Neuronal stem cell (in vitro differentiated cells): ENCODE measurements at regions not wholly inside any gene's neighbourhood (a gene's known extent, or its start where the extent isn't known, plus 50 kb on each side); places are given as distances from the start of the nearest gene placed in this dataset.
"Not testable (repeated sequence)": the region's sequence is repeated elsewhere in the genome, so short reads cannot be mapped to it uniquely, and the experiment has no call there.

Source experiments
- DNase-seq: peaks from one replicate; pipeline ENCODE4 v3.0.0-alpha.2; 2013; ENCODE audit warnings: low spot score
- H2AFZ ChIP-seq: one replicate; pipeline ENCODE4 v1.6.1; 2013; ENCODE audit warnings: mild to moderate bottlenecking, low read length, inconsistent platforms
- H2AK5ac ChIP-seq: 2 replicates; pipeline ENCODE4 v1.6.1; 2013; ENCODE audit warnings: low read depth, mild to moderate bottlenecking, inconsistent platforms, low read length, moderate library complexity, mixed read lengths
- H2BK120ac ChIP-seq: 2 replicates; pipeline ENCODE4 v1.6.1; 2013; ENCODE audit warnings: low read depth, mild to moderate bottlenecking, inconsistent platforms, low read length, moderate library complexity, mixed read lengths
- H2BK12ac ChIP-seq: one replicate; pipeline ENCODE4 v1.6.1; 2013; ENCODE audit warnings: low read length, inconsistent platforms
- H2BK15ac ChIP-seq: 2 replicates; pipeline ENCODE4 v1.6.1; 2013; ENCODE audit warnings: mild to moderate bottlenecking, low read length, inconsistent platforms, mixed read lengths
- H2BK5ac ChIP-seq: one replicate; pipeline ENCODE4 v1.6.1; 2013; ENCODE audit warnings: inconsistent platforms, mild to moderate bottlenecking, low read length, moderate library complexity
- H3K14ac ChIP-seq: one replicate; pipeline ENCODE4 v1.6.1; 2013; ENCODE audit warnings: low read length, inconsistent platforms
- H3K18ac ChIP-seq: 2 replicates; pipeline ENCODE4 v1.6.1; 2013; ENCODE audit warnings: low read length, inconsistent platforms
- H3K23ac ChIP-seq: 2 replicates; pipeline ENCODE4 v1.6.1; 2013; ENCODE audit warnings: low read depth, mild to moderate bottlenecking, mixed read lengths, low read length, inconsistent platforms; ENCODE audit not compliant: poor library complexity
- H3K27ac ChIP-seq: replicated peaks from 3 replicates; pipeline ENCODE4 v1.5.1; 2013; ENCODE audit warnings: low read length, inconsistent platforms
- H3K27me3 ChIP-seq, 3 experiments: 2 replicates each; pipeline ENCODE4 v1.6.1; 2013; ENCODE audit warnings: low read length in 3 of 3, mild to moderate bottlenecking in 2 of 3, inconsistent platforms in 1 of 3, low read depth in 1 of 3, mixed read lengths in 1 of 3, moderate library complexity in 1 of 3; ENCODE audit not compliant: control insufficient read depth in 3 of 3, insufficient read depth in 3 of 3
- H3K36me3 ChIP-seq, 2 donors: replicated peaks in 1 of 2; 2 replicates each; pipeline ENCODE4 v1.6.1; 2013; ENCODE audit warnings: low read length in 2 of 2; ENCODE audit not compliant: control insufficient read depth in 2 of 2, insufficient read depth in 2 of 2
- H3K4ac ChIP-seq: 2 replicates; pipeline ENCODE4 v1.6.1; 2013; ENCODE audit warnings: inconsistent platforms, mild to moderate bottlenecking, low read length, moderate library complexity
- H3K4me1 ChIP-seq, 2 donors: 1 replicate in 1 of 2; 2 replicates in 1 of 2; pipeline ENCODE4 v1.6.1; 2013; ENCODE audit warnings: low read length in 2 of 2, low read depth in 1 of 2; ENCODE audit not compliant: control insufficient read depth in 2 of 2, insufficient read depth in 1 of 2
- H3K4me2 ChIP-seq: one replicate; pipeline ENCODE4 v1.6.1; 2013; ENCODE audit warnings: mild to moderate bottlenecking, low read length, inconsistent platforms; ENCODE audit not compliant: insufficient read depth, poor library complexity, severe bottlenecking
- H3K4me3 ChIP-seq, 2 donors: 2 replicates each; pipeline ENCODE4 v1.5.1; 2013; ENCODE audit warnings: low read length in 2 of 2, mild to moderate bottlenecking in 2 of 2, inconsistent platforms in 1 of 2, moderate library complexity in 1 of 2
- H3K79me1 ChIP-seq: one replicate; pipeline ENCODE4 v1.6.1; 2013; ENCODE audit warnings: low read depth, mild to moderate bottlenecking, inconsistent platforms, low read length, moderate library complexity
- H3K9ac ChIP-seq: one replicate; pipeline ENCODE4 v1.6.1; 2013; ENCODE audit warnings: mild to moderate bottlenecking, low read depth, low read length, inconsistent platforms; ENCODE audit not compliant: poor library complexity
- H3K9me3 ChIP-seq, 2 donors: replicated peaks in 1 of 2; 2 replicates each; pipeline versions ENCODE3 to v1.6.1; 2013; ENCODE audit warnings: low read length in 2 of 2, mild to moderate bottlenecking in 2 of 2, inconsistent platforms in 1 of 2, low read depth in 1 of 2, mixed read lengths in 1 of 2, moderate library complexity in 1 of 2; ENCODE audit not compliant: control insufficient read depth in 2 of 2, insufficient read depth in 1 of 2
- H4K8ac ChIP-seq: one replicate; pipeline ENCODE4 v1.6.1; 2013; ENCODE audit warnings: low read depth, mild to moderate bottlenecking, inconsistent platforms, low read length, moderate library complexity
- H4K91ac ChIP-seq: one replicate; pipeline ENCODE4 v1.6.1; 2013; ENCODE audit warnings: low read length, low read depth, mild to moderate bottlenecking, inconsistent platforms; ENCODE audit not compliant: poor library complexity
- WGBS, 2 donors: extraction: QIAGEN DNeasy Blood & Tissue Kit; methylation state at CpG; one replicate each; pipeline ENCODE4 v1.1.7; 2013; ENCODE audit warnings: missing lambda C conversion rate in 2 of 2, mixed read lengths in 1 of 2; ENCODE audit not compliant: insufficient read length in 2 of 2, insufficient replicate concordance in 1 of 2; ENCODE audit errors: extremely low coverage in 2 of 2; 5-methylcytosine and 5-hydroxymethylcytosine counted together

DNA sequence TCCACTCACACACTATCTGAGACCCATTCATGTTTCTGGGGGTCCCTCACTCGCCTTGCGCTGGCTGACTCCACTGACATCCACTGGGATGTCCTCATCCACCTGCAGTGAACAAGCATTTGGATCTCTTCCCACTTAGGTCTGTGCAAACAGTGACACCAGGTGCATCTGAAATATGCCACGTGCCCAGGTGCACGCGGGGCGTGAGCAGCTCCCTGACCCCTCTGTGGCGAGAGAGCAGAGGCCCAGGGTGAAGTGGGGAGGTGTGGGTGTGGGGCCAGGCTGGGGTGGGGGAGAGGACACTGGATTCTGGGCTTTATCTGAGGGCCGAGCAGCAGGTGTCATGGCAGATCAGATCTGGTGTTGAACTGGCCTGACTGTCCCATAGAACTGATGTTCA is 85.4 kb upstream of the LPCAT1 start:
- H4K91ac ChIP-seq, H3K4me3 ChIP-seq, H2BK12ac ChIP-seq, H3K4ac ChIP-seq, H3K4me2 ChIP-seq, H2BK5ac ChIP-seq, H2BK120ac ChIP-seq, H4K8ac ChIP-seq, H2AK5ac ChIP-seq, H3K27ac ChIP-seq, H3K23ac ChIP-seq, H3K14ac ChIP-seq, H3K36me3 ChIP-seq, H3K79me1 ChIP-seq, DNase-seq, H3K9me3 ChIP-seq, H3K27me3 ChIP-seq, H2BK15ac ChIP-seq, H3K4me1 ChIP-seq, H2AFZ ChIP-seq, H3K9ac ChIP-seq, H3K18ac ChIP-seq: not testable (repeated sequence)
- WGBS, 2 donors, result no CpG with 5 or more reads among the region's 8 CpGs

DNA sequence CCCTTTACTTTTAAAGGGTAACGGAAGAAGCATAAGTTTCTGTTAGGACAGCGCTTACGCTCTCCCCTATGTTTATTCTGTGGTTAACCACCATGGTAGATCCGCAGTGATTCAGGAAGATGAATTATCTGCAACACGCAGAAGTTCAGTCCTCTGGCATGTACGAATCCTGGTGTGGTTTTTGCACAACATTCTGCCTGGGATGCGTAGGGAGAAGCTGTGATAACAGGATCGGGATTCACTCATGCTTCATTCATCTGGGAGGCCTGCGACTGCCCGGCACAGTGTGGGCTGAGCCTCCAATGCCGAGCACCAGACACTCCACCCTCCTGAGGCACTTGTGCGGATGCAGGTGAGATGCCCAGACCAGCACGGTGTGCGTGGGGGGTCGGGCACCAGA is 84.6 kb upstream of the LPCAT1 start:
- not testable (repeated sequence) for H3K4me2 ChIP-seq, DNase-seq
- WGBS, 2 donors, result no CpG with 5 or more reads among the region's 15 CpGs

DNA sequence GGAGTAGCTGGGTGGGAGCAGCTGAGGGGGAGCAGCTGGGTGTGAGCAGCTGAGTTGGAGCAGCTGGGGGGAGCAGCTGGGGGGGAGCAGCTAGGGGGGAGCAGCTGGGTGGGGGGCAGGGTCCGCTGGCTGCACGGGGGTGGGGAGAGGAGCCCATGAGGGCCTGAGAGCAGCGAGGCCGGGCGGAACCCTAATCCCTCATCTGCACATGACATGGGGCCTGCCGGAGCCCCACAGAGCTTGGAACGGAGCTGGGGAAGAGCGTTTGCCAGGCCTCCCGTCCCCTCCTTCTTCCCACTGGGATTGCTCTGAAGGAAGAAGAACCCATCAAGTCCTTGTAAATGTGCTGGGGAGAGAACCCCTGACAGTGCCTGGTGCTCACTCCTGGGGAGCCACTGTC is 83.2 kb upstream of the LPCAT1 start:
- H4K8ac ChIP-seq, H3K4me3 ChIP-seq, H3K27me3 ChIP-seq, H2BK12ac ChIP-seq, H2BK5ac ChIP-seq, H2AK5ac ChIP-seq, DNase-seq, H3K4me2 ChIP-seq, H2BK15ac ChIP-seq, H4K91ac ChIP-seq, H3K27ac ChIP-seq, H3K4ac ChIP-seq, H2BK120ac ChIP-seq, H3K14ac ChIP-seq, H3K9ac ChIP-seq, H3K9me3 ChIP-seq, H3K18ac ChIP-seq, H3K36me3 ChIP-seq, H3K23ac ChIP-seq, H3K79me1 ChIP-seq, H2AFZ ChIP-seq, H3K4me1 ChIP-seq: not testable (repeated sequence)
- no CpG with 5 or more reads among the region's 9 CpGs for WGBS, 2 donors

More for the DNA sequence above, 84.6 kb upstream of the LPCAT1 start:
- not testable (repeated sequence) for H3K14ac ChIP-seq, H3K9me3 ChIP-seq, H2BK15ac ChIP-seq, H2BK5ac ChIP-seq, H3K18ac ChIP-seq, H3K9ac ChIP-seq, H2BK12ac ChIP-seq, H3K79me1 ChIP-seq, H4K8ac ChIP-seq, H3K4ac ChIP-seq, H2AK5ac ChIP-seq, H3K23ac ChIP-seq, H2AFZ ChIP-seq, H4K91ac ChIP-seq, H3K36me3 ChIP-seq, H2BK120ac ChIP-seq, H3K27me3 ChIP-seq, H3K4me1 ChIP-seq, H3K27ac ChIP-seq, H3K4me3 ChIP-seq

DNA sequence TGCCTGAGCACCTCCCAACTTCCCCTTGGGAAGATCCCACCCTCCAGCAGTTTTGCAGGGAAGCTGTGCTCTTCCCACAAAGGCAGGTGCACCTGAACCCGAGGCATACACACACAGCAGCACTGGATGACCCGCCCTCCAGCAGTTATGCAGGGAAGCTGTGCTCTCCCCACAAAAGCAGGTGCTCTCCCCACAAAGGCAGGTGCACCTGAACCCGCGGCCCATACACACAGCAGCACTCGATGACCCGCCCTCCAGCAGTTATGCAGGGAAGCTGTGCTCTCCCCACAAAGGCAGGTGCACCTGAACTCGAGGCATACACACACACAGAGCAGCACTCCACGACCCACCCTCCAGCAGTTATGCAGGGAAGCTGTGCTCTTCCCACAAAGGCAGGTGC is 80.2 kb upstream of the LPCAT1 start:
- H3K4me2 ChIP-seq, H3K4ac ChIP-seq, H3K4me1 ChIP-seq, H2AFZ ChIP-seq, H2BK5ac ChIP-seq, H2BK120ac ChIP-seq, H3K9me3 ChIP-seq, H3K9ac ChIP-seq, H4K8ac ChIP-seq, H3K18ac ChIP-seq, H3K14ac ChIP-seq, H2BK15ac ChIP-seq, H2BK12ac ChIP-seq, H3K27me3 ChIP-seq, H2AK5ac ChIP-seq, H3K36me3 ChIP-seq, H3K23ac ChIP-seq, H3K79me1 ChIP-seq, DNase-seq, H4K91ac ChIP-seq, H3K4me3 ChIP-seq, H3K27ac ChIP-seq: not testable (repeated sequence)
- WGBS, 2 donors, result no CpG with 5 or more reads among the region's 8 CpGs
